HepG2 (cell line): ENCODE measurements at regions not wholly inside any gene's neighbourhood (a gene's known extent, or its start where the extent isn't known, plus 50 kb on each side); places are given as distances from the start of the nearest gene placed in this dataset.

Source experiments
- ATAC-seq: fragments of 200-7000 bp; cut with Tn5 transposase; 3 replicates; pipeline ENCODE4 v1.9.1; 2020; ENCODE audit warnings: mild to moderate bottlenecking, moderate library complexity
- BruUV-seq: library from RNA; stranded (reverse); fragments of 400-500 nt; replicated peaks from 2 replicates; lab custom pipeline; 2021; lab: Mats Ljungman, UMichigan
- CTCF ChIA-PET: fragments of 300-600 bp; formaldehyde crosslinking; extraction: SDS; loops from one replicate; lab custom pipeline; 2021; ENCODE audit warnings: low total read pairs, inconsistent platforms, low intra/inter-chr PET ratio; lab: Yijun Ruan, JAX
- POLR2A ChIA-PET: fragments of 350-600 bp; sonication (Branson Sonifier 250); formaldehyde crosslinking; loops from one replicate; lab custom pipeline; 2020; ENCODE audit warnings: antibody characterized with exemption, inconsistent platforms; lab: Yijun Ruan, JAX
- DNase-seq: peaks from one replicate; pipeline ENCODE4 v3.0.0-alpha.2; 2015; ENCODE audit warnings: low spot score
- FAIRE-seq: peaks from 3 replicates; lab custom pipeline; 2011; peaks lifted over from hg19 to GRCh38; lab: Jason Lieb, UNC
- H2AFZ ChIP-seq: one replicate; pipeline ENCODE4 v1.6.1; 2011; ENCODE audit warnings: low read length, inconsistent platforms
- H3K27ac ChIP-seq: fragments of 300-600 bp; 3 replicates; pipeline ENCODE4 v1.8.0; 2011; ENCODE audit warnings: mixed run types, mild to moderate bottlenecking, mixed read lengths, low read length, inconsistent platforms; ENCODE audit not compliant: insufficient read depth; ENCODE audit errors: extremely low read length
- H3K27me3 ChIP-seq, 2 experiments: fragments of 200-600 bp in 1 of 2; 2 replicates in 1 of 2; 3 replicates in 1 of 2; pipeline versions ENCODE4 v1.6.0 to v1.8.0; 2011; ENCODE audit warnings: low read length in 2 of 2, mild to moderate bottlenecking in 2 of 2, moderate library complexity in 2 of 2, inconsistent platforms in 1 of 2; ENCODE audit not compliant: insufficient read depth in 2 of 2, control insufficient read depth in 1 of 2
- H3K36me3 ChIP-seq, 2 experiments: fragments of 200-600 bp in 1 of 2; replicated peaks in 1 of 2; 2 replicates in 1 of 2; 3 replicates in 1 of 2; pipeline versions ENCODE4 v1.5.1 to v1.8.0; 2011; ENCODE audit warnings: low read length in 2 of 2, inconsistent platforms in 1 of 2; ENCODE audit not compliant: insufficient read depth in 2 of 2, control insufficient read depth in 1 of 2
- H3K4me1 ChIP-seq: 2 replicates; pipeline ENCODE4 v1.5.1; 2012; ENCODE audit warnings: low read length, inconsistent platforms; ENCODE audit not compliant: insufficient read depth
- H3K4me2 ChIP-seq: 2 replicates; pipeline ENCODE4 v1.6.0; 2011; ENCODE audit warnings: low read depth, low read length, inconsistent platforms
- H3K4me3 ChIP-seq, 3 experiments: fragments of 200-600 bp in 1 of 3; sonication (generic), shearing (Covaris generic) in 1 of 3; replicated peaks in 1 of 3; 2 replicates each; pipeline ENCODE4 v1.5.1; 2011 to 2016; ENCODE audit warnings: low read length in 3 of 3, inconsistent platforms in 2 of 3, low read depth in 2 of 3, mild to moderate bottlenecking in 2 of 3, control low read depth in 1 of 3, mixed read lengths in 1 of 3; ENCODE audit not compliant: insufficient read depth in 1 of 3
- H3K79me2 ChIP-seq: one replicate; pipeline ENCODE4 v1.6.1; 2011; ENCODE audit warnings: low read length, inconsistent platforms; ENCODE audit not compliant: insufficient read depth
- H3K9ac ChIP-seq: 2 replicates; pipeline ENCODE4 v1.6.0; 2011; ENCODE audit warnings: mild to moderate bottlenecking, low read depth, low read length, inconsistent platforms; ENCODE audit not compliant: insufficient read depth
- H3K9me3 ChIP-seq: 2 replicates; pipeline ENCODE4 v1.5.1; 2012; ENCODE audit warnings: mild to moderate bottlenecking, low read length
- H4K20me1 ChIP-seq: 2 replicates; pipeline ENCODE4 v1.6.0; 2011; ENCODE audit warnings: inconsistent platforms, mild to moderate bottlenecking, low read length, moderate library complexity; ENCODE audit not compliant: insufficient read depth
- ARNTL ChIP-seq: sonication (generic); formaldehyde crosslinking; IDR thresholded peaks from 2 replicates; pipeline ENCODE4 v1.4.0; 2020; ENCODE audit warnings: mild to moderate bottlenecking, missing genetic modification reagents
- FOXA1 ChIP-seq, 2 experiments: fragments of 450-650 bp in 1 of 2; sonication (generic) in 1 of 2; formaldehyde crosslinking in 1 of 2; IDR thresholded peaks; 2 replicates each; pipeline versions ENCODE4 v1.4.0 to v1.6.1; 2016 to 2020; ENCODE audit warnings: missing genetic modification reagents in 1 of 2
- KLF6 ChIP-seq: IDR thresholded peaks from 2 replicates; pipeline ENCODE4 v1.8.0; 2016; ENCODE audit warnings: missing biosample characterization, missing genetic modification reagents
- PITX1 ChIP-seq: sonication (generic); formaldehyde crosslinking; IDR thresholded peaks from 2 replicates; pipeline ENCODE4 v1.5.1; 2020; ENCODE audit warnings: mild to moderate bottlenecking, missing genetic modification reagents
- TCF12 ChIP-seq, 2 experiments: fragments of 450-650 bp in 1 of 2; sonication (generic) in 1 of 2; formaldehyde crosslinking in 1 of 2; IDR thresholded peaks; 2 replicates each; pipeline versions ENCODE4 v1.6.1 to v1.8.0; 2017 to 2022; ENCODE audit warnings: antibody characterized with exemption in 1 of 2, mild to moderate bottlenecking in 1 of 2, missing genetic modification reagents in 1 of 2, moderate library complexity in 1 of 2
- WGBS: methylation state at CpG from one replicate; pipeline ENCODE4 v1.1.6; 2017; ENCODE audit warnings: low lambda C conversion rate; 5-methylcytosine and 5-hydroxymethylcytosine counted together
- in situ Hi-C: cut with HindIII; loops from 2 replicates; pipeline ENCODE4 v1.10.0; 2017; ENCODE audit warnings: low pct_unique_long_range_greater_than_20kb; ENCODE audit not compliant: extremely low pct_ligation_motif_present
- intact Hi-C: fragments of 100-400 bp; cut with micrococcal nuclease; formaldehyde crosslinking; loops from one replicate; pipeline ENCODE4 v1.10.0; 2022; ENCODE audit not compliant: unreplicated experiment
- TF ChIP-seq, protein P1 (sequence below): sonication (generic); formaldehyde crosslinking; IDR thresholded peaks from 2 replicates; pipeline ENCODE4 v1.4.0; 2020; ENCODE audit warnings: missing genetic modification reagents
- TF ChIP-seq, protein P2 (sequence below): IDR thresholded peaks from 2 replicates; pipeline ENCODE4 v1.6.1; 2016
- TF ChIP-seq, protein P3 (sequence below): IDR thresholded peaks from 2 replicates; pipeline ENCODE4 v1.6.1; 2016; ENCODE audit warnings: low read depth, borderline replicate concordance

DNA sequence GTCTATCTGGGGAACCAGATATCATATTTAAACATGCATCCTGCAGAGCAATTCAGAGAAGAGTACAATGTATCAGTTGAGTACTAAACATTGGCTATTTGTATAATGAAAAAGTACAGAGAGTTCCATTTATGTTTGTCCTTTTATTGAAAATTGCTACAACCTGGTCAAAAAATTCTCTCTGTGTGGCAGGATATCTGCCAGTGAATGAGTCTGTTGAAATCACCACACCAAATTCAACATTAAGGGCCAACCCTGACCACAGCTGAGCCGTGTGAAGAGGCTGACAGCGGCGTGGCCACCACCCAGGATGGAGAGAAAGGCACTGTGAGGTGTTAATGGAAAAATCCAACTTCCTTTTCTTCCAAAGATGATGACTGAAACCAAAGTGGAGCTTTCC lies 422.7 kb upstream of the PIK3R1 start:
- 92% methylated on average over 3 of the region's 3 CpGs for WGBS
- Histone ChIP-seq H3K4me1 (peaks cover 13% of the 10 kb centered on the region), H3K9me3 (no peaks in the 10 kb centered on the region), H3K79me2 (no peaks in the 10 kb centered on the region), H3K4me3 (no peak overlapping the region), H3K27ac (no peak overlapping the region), H3K9ac (no peak overlapping the region), H3K36me3 (no peaks in the 10 kb centered on the region), H3K4me2 (no peak overlapping the region)
- CTCF ChIA-PET: no interaction called here
- in situ Hi-C loops: no loop called here
- POLR2A ChIA-PET: no interaction called here
- FAIRE-seq (no peak), DNase-seq (no peak)
- TF ChIP-seq, protein P1, sequence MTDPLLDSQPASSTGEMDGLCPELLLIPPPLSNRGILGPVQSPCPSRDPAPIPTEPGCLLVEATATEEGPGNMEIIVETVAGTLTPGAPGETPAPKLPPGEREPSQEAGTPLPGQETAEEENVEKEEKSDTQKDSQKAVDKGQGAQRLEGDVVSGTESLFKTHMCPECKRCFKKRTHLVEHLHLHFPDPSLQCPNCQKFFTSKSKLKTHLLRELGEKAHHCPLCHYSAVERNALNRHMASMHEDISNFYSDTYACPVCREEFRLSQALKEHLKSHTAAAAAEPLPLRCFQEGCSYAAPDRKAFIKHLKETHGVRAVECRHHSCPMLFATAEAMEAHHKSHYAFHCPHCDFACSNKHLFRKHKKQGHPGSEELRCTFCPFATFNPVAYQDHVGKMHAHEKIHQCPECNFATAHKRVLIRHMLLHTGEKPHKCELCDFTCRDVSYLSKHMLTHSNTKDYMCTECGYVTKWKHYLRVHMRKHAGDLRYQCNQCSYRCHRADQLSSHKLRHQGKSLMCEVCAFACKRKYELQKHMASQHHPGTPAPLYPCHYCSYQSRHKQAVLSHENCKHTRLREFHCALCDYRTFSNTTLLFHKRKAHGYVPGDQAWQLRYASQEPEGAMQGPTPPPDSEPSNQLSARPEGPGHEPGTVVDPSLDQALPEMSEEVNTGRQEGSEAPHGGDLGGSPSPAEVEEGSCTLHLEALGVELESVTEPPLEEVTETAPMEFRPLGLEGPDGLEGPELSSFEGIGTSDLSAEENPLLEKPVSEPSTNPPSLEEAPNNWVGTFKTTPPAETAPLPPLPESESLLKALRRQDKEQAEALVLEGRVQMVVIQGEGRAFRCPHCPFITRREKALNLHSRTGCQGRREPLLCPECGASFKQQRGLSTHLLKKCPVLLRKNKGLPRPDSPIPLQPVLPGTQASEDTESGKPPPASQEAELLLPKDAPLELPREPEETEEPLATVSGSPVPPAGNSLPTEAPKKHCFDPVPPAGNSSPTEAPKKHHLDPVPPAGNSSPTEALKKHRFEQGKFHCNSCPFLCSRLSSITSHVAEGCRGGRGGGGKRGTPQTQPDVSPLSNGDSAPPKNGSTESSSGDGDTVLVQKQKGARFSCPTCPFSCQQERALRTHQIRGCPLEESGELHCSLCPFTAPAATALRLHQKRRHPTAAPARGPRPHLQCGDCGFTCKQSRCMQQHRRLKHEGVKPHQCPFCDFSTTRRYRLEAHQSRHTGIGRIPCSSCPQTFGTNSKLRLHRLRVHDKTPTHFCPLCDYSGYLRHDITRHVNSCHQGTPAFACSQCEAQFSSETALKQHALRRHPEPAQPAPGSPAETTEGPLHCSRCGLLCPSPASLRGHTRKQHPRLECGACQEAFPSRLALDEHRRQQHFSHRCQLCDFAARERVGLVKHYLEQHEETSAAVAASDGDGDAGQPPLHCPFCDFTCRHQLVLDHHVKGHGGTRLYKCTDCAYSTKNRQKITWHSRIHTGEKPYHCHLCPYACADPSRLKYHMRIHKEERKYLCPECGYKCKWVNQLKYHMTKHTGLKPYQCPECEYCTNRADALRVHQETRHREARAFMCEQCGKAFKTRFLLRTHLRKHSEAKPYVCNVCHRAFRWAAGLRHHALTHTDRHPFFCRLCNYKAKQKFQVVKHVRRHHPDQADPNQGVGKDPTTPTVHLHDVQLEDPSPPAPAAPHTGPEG (CRISPR knock-in tag): no peak
- TF ChIP-seq, protein P2, sequence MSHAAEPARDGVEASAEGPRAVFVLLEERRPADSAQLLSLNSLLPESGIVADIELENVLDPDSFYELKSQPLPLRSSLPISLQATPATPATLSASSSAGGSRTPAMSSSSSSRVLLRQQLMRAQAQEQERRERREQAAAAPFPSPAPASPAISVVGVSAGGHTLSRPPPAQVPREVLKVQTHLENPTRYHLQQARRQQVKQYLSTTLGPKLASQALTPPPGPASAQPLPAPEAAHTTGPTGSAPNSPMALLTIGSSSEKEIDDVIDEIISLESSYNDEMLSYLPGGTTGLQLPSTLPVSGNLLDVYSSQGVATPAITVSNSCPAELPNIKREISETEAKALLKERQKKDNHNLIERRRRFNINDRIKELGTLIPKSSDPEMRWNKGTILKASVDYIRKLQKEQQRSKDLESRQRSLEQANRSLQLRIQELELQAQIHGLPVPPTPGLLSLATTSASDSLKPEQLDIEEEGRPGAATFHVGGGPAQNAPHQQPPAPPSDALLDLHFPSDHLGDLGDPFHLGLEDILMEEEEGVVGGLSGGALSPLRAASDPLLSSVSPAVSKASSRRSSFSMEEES (CRISPR knock-in tag): no peak
- TF ChIP-seq ARNTL (no peak), KLF6 (CRISPR knock-in tag) (no peak), TCF12 (IDR thresholded peaks at IDR 0.05) (no peak), TCF12 (CRISPR knock-in tag; IDR thresholded peaks at IDR 0.05) (no peak), PITX1 (no peak), FOXA1 (IDR thresholded peaks at IDR 0.05) (no peak), FOXA1 (CRISPR knock-in tag; IDR thresholded peaks at IDR 0.05) (no peak)
- TF ChIP-seq, protein P3, sequence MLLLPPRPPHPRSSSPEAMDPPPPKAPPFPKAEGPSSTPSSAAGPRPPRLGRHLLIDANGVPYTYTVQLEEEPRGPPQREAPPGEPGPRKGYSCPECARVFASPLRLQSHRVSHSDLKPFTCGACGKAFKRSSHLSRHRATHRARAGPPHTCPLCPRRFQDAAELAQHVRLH (CRISPR knock-in tag): no peak
- TF ChIP-seq, all 625 proteins: peak for 0
- Histone ChIP-seq H3K27me3 (no peaks in the 10 kb centered on the region), H2AFZ (no peak overlapping the region), H4K20me1 (no peaks in the 10 kb centered on the region)
- intact Hi-C loops: no loop called here
- no TSS peak for BruUV-seq
- ATAC-seq: no peak
